ENCODE measurements at regions not wholly inside any gene's neighbourhood (a gene's known extent, or its start where the extent isn't known, plus 50 kb on each side); places are given as distances from the start of the nearest gene placed in this dataset.

DNA sequence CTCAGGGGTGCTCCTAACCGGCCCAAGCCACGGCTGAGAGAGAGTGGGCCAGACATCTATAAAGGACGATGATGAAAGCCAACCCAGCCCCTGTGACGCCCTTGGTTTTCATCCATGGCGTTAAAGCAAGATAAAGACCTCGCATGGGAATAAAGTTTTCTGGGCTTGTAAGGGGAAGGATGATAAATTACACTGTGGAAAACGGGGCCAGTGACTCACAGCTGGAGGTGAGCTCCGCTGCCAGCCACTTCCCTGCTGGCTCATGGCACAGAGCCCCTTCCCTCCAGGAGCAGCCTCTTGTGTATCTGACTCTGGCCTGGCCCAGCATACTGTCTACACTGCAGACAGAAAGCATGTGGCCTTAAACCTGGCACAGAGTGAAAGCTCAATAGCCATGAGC lies 503.2 kb upstream of the B3GAT1 start:
- intact Hi-C loops (cut with micrococcal nuclease; ENCODE audit: unreplicated experiment): no loop called here
- no peak overlapping the region for H2AFZ ChIP-seq
- POLR2A ChIA-PET (ENCODE audit: unreplicated experiment): no interaction called here
- no peaks in the 10 kb centered on the region for H3K9me2 ChIP-seq (ENCODE audit: insufficient read depth)
- CTCF ChIA-PET: no interaction called here
- no peak overlapping the region for H3K4me3 ChIP-seq
- no peaks in the 10 kb centered on the region for H3F3A ChIP-seq (ENCODE audit: insufficient read depth, low read depth)
- H4K20me1 ChIP-seq (ENCODE audit: insufficient read depth): no peaks in the 10 kb centered on the region
- peaks cover 60% of the 10 kb centered on the region for H3K27me3 ChIP-seq (ENCODE audit: insufficient read depth, low read depth)
- BruUV-seq (replicated peaks): no TSS peak
- no peaks in the 10 kb centered on the region for H3K79me2 ChIP-seq (ENCODE audit: low read depth)
- no peaks in the 10 kb centered on the region for H3K9me3 ChIP-seq (ENCODE audit: insufficient read depth, low read depth)
- H3K4me1 ChIP-seq (replicated peaks; ENCODE audit: insufficient read depth): no peaks in the 10 kb centered on the region
- DNase-seq: no peak
- H3K4me2 ChIP-seq: no peak overlapping the region
- no peak overlapping the region for H3K27ac ChIP-seq
- no peaks in the 10 kb centered on the region for H3K36me3 ChIP-seq (ENCODE audit: low read depth)
- TF ChIP-seq, protein P1, sequence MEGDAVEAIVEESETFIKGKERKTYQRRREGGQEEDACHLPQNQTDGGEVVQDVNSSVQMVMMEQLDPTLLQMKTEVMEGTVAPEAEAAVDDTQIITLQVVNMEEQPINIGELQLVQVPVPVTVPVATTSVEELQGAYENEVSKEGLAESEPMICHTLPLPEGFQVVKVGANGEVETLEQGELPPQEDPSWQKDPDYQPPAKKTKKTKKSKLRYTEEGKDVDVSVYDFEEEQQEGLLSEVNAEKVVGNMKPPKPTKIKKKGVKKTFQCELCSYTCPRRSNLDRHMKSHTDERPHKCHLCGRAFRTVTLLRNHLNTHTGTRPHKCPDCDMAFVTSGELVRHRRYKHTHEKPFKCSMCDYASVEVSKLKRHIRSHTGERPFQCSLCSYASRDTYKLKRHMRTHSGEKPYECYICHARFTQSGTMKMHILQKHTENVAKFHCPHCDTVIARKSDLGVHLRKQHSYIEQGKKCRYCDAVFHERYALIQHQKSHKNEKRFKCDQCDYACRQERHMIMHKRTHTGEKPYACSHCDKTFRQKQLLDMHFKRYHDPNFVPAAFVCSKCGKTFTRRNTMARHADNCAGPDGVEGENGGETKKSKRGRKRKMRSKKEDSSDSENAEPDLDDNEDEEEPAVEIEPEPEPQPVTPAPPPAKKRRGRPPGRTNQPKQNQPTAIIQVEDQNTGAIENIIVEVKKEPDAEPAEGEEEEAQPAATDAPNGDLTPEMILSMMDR (conservative IDR thresholded peaks at IDR 0.05): no peak
- TF ChIP-seq EZH2 (IDR thresholded peaks at IDR 0.05; ENCODE audit: low read depth): no peak

DNA sequence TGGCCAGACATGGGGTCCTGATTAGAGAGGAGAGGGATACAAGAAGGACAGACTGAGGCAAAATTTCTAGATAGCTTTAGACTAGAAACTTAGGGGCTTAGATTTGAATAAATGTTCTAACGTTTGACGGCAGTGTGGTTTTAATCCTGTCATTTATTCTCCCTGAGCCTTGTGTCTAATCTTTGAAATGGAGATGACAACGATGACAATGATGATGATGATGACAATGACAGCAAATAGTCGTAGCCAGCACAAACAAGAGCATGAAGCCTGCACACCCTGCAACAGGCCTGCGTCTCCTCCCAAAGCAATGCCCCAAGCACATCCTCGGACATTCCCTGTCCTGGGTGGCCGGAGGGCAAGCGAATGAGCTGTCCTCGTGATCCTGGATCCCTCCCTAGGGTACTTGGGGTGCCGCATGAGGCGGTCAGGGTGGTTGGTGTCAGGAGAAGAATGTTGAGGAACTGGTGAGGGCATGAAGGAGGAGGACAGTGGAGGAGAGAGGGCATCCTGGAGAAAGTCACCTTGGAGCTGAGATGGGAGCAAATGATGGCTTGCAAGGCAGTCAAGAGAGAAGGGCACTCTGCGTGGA lies 502.1 kb upstream of the B3GAT1 start:
- peaks cover 53% of the 10 kb centered on the region for H3K27me3 ChIP-seq (ENCODE audit: insufficient read depth, low read depth)
- H3K4me3 ChIP-seq: no peak overlapping the region
- no peak overlapping the region for H3K27ac ChIP-seq
- H3K9me3 ChIP-seq (ENCODE audit: insufficient read depth, low read depth): no peaks in the 10 kb centered on the region
- BruUV-seq (replicated peaks): no TSS peak
- H4K20me1 ChIP-seq (ENCODE audit: insufficient read depth): no peaks in the 10 kb centered on the region
- CTCF ChIA-PET: no interaction called here
- no peak for DNase-seq
- TF ChIP-seq, protein P1 (conservative IDR thresholded peaks at IDR 0.05): no peak
- no peaks in the 10 kb centered on the region for H3F3A ChIP-seq (ENCODE audit: insufficient read depth, low read depth)
- no peaks in the 10 kb centered on the region for H3K4me1 ChIP-seq (replicated peaks; ENCODE audit: insufficient read depth)
- H3K36me3 ChIP-seq (ENCODE audit: low read depth): no peaks in the 10 kb centered on the region
- intact Hi-C loops (cut with micrococcal nuclease; ENCODE audit: unreplicated experiment): no loop called here
- H3K79me2 ChIP-seq (ENCODE audit: low read depth): no peaks in the 10 kb centered on the region
- POLR2A ChIA-PET (ENCODE audit: unreplicated experiment): no interaction called here
- no peak overlapping the region for H2AFZ ChIP-seq
- H3K4me2 ChIP-seq: no peak overlapping the region
- H3K9me2 ChIP-seq (ENCODE audit: insufficient read depth): no peaks in the 10 kb centered on the region

DNA sequence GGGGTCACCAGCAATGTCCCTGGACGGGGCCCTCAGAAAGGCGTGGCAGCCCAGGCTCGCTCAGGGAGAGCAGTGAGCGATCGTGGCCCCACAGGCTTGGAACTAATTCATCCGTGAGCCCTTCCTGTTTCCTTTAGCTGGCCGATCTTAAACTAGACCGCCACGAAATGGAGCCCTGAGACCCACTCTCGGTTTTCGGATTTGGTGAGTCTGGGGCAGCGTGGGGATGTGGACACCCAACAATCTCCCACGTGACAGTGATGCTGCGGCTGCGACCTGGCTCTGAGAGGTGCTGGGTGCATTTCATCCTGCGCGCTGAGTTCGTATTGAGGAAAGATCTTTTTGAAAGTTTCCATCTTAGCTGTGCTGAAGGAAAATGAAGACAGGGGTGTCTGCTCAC lies 501.3 kb upstream of the B3GAT1 start:
- Histone ChIP-seq H3K9me2 (ENCODE audit: insufficient read depth) (no peaks in the 10 kb centered on the region), H4K20me1 (ENCODE audit: insufficient read depth) (no peaks in the 10 kb centered on the region), H2AFZ (no peak overlapping the region), H3K27me3 (ENCODE audit: insufficient read depth, low read depth) (peaks cover 57% of the 10 kb centered on the region), H3K36me3 (ENCODE audit: low read depth) (no peaks in the 10 kb centered on the region), H3K9me3 (ENCODE audit: insufficient read depth, low read depth) (no peaks in the 10 kb centered on the region), H3K4me2 (no peak overlapping the region), H3K79me2 (ENCODE audit: low read depth) (no peaks in the 10 kb centered on the region), H3K4me1 (replicated peaks; ENCODE audit: insufficient read depth) (no peaks in the 10 kb centered on the region), H3F3A (ENCODE audit: insufficient read depth, low read depth) (no peaks in the 10 kb centered on the region), H3K27ac (no peak overlapping the region), H3K4me3 (no peak overlapping the region)
- intact Hi-C loops (cut with micrococcal nuclease; ENCODE audit: unreplicated experiment): no loop called here
- no TSS peak for BruUV-seq (replicated peaks)
- DNase-seq: no peak
- no peak for TF ChIP-seq EZH2 (IDR thresholded peaks at IDR 0.05; ENCODE audit: low read depth)
- TF ChIP-seq, protein P1 (conservative IDR thresholded peaks at IDR 0.05): no peak
- CTCF ChIA-PET: no interaction called here
- POLR2A ChIA-PET (ENCODE audit: unreplicated experiment): no interaction called here
